HL-60 (cell line): ENCODE measurements at regions not wholly inside any gene's neighbourhood (a gene's known extent, or its start where the extent isn't known, plus 50 kb on each side); places are given as distances from the start of the nearest gene placed in this dataset.

Experiments used
- DNase-seq, 2 experiments: peaks; one replicate each; pipeline ENCODE4 v3.0.0-alpha.2; 2010 to 2020; ENCODE audit warnings: low read depth in 1 of 2, low spot score in 1 of 2
- H3K27ac ChIP-seq: fragments of 250-450 bp; sonication (Bioruptor Pico); replicated peaks from 2 replicates; pipeline ENCODE4 v1.5.1; 2020; ENCODE audit warnings: mild to moderate bottlenecking, moderate library complexity
- H3K27me3 ChIP-seq: fragments of 250-450 bp; sonication (Bioruptor Pico); 2 replicates; pipeline ENCODE4 v1.5.1; 2021; ENCODE audit warnings: mild to moderate bottlenecking, moderate library complexity; ENCODE audit not compliant: insufficient read depth, poor library complexity, severe bottlenecking
- H3K4me3 ChIP-seq: replicated peaks from 2 replicates; pipeline ENCODE4 v1.5.1; 2011; ENCODE audit warnings: mild to moderate bottlenecking, control low read depth, low read length; ENCODE audit not compliant: insufficient read depth
- CTCF ChIP-seq: IDR thresholded peaks from one replicate; pipeline ENCODE4 v1.5.1; 2011; ENCODE audit warnings: low read length, control low read depth, inconsistent platforms; ENCODE audit not compliant: insufficient read depth
- GABPA ChIP-seq: IDR thresholded peaks from 2 replicates; pipeline ENCODE4 v1.6.1; 2012; ENCODE audit warnings: low read depth
- POLR2AphosphoS5 ChIP-seq: IDR thresholded peaks from 2 replicates; pipeline ENCODE4 v1.6.1; 2012; ENCODE audit warnings: low read depth
- REST ChIP-seq: IDR thresholded peaks from 2 replicates; pipeline ENCODE4 v1.6.1; 2012; ENCODE audit warnings: low read depth; ENCODE audit not compliant: insufficient replicate concordance
- SPI1 ChIP-seq: IDR thresholded peaks from 2 replicates; pipeline ENCODE4 v1.6.1; 2012; ENCODE audit warnings: low read depth, mild to moderate bottlenecking, borderline replicate concordance

GRCh38 chr17:12588531-12588930 lies 77.2 kb upstream of the MYOCD start:
- no peak for DNase-seq
- TF ChIP-seq SPI1 (no peak), CTCF (no peak)
- Histone ChIP-seq H3K4me3 (no peak overlapping the region), H3K27me3 (no peaks in the 10 kb centered on the region), H3K27ac (no peak overlapping the region)

GRCh38 chr17:12590417-12590816 lies 75.3 kb upstream of the MYOCD start:
- H3K27ac ChIP-seq = no peak overlapping the region
- H3K27me3 ChIP-seq = no peaks in the 10 kb centered on the region
- TF ChIP-seq GABPA (no peak), SPI1 (no peak), POLR2AphosphoS5 (no peak), REST (no peak), CTCF (no peak)
- no peak overlapping the region for H3K4me3 ChIP-seq
- no peak for DNase-seq

GRCh38 chr17:12591021-12591735 lies 74.5 kb upstream of the MYOCD start:
- Histone ChIP-seq H3K27me3 (no peaks in the 10 kb centered on the region), H3K27ac (no peak overlapping the region), H3K4me3 (no peak overlapping the region)
- no peak for DNase-seq
- no peak for TF ChIP-seq SPI1
- TF ChIP-seq POLR2AphosphoS5 = no peak
- no peak for TF ChIP-seq CTCF
- TF ChIP-seq GABPA = no peak
- no peak for TF ChIP-seq REST

- TF ChIP-seq GABPA (no peak), REST (no peak), CTCF (no peak), POLR2AphosphoS5 (no peak), SPI1 (no peak)
- DNase-seq = no peak
Measured at GRCh38 chr17:12592941-12593340, 72.7 kb upstream of the MYOCD start.

More at GRCh38 chr17:12592941-12593340, 72.7 kb upstream of the MYOCD start:
- Histone ChIP-seq H3K27ac (no peak overlapping the region), H3K27me3 (no peaks in the 10 kb centered on the region), H3K4me3 (no peak overlapping the region)
